ENCODE measurements at regions not wholly inside any gene's neighbourhood (a gene's known extent, or its start where the extent isn't known, plus 50 kb on each side); places are given as distances from the start of the nearest gene placed in this dataset.

DNA sequence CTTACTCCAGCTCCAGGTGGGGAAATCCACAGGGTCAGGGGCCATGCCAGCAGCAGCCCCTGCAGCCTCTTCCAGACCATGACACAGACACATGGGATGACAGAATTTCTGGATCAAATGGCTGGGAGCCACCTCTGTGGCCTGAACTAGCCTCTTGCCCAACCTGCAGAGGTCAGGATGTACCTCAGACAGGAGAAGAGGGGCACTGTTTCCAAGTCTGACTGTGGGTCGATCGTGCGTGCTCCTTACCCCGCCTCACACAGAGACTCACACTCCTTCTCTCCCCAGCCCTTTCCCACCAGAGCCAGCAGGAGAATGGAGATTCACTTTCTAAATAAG is 131.9 kb downstream of the FAM43A start:
- TF ChIP-seq, protein P1, sequence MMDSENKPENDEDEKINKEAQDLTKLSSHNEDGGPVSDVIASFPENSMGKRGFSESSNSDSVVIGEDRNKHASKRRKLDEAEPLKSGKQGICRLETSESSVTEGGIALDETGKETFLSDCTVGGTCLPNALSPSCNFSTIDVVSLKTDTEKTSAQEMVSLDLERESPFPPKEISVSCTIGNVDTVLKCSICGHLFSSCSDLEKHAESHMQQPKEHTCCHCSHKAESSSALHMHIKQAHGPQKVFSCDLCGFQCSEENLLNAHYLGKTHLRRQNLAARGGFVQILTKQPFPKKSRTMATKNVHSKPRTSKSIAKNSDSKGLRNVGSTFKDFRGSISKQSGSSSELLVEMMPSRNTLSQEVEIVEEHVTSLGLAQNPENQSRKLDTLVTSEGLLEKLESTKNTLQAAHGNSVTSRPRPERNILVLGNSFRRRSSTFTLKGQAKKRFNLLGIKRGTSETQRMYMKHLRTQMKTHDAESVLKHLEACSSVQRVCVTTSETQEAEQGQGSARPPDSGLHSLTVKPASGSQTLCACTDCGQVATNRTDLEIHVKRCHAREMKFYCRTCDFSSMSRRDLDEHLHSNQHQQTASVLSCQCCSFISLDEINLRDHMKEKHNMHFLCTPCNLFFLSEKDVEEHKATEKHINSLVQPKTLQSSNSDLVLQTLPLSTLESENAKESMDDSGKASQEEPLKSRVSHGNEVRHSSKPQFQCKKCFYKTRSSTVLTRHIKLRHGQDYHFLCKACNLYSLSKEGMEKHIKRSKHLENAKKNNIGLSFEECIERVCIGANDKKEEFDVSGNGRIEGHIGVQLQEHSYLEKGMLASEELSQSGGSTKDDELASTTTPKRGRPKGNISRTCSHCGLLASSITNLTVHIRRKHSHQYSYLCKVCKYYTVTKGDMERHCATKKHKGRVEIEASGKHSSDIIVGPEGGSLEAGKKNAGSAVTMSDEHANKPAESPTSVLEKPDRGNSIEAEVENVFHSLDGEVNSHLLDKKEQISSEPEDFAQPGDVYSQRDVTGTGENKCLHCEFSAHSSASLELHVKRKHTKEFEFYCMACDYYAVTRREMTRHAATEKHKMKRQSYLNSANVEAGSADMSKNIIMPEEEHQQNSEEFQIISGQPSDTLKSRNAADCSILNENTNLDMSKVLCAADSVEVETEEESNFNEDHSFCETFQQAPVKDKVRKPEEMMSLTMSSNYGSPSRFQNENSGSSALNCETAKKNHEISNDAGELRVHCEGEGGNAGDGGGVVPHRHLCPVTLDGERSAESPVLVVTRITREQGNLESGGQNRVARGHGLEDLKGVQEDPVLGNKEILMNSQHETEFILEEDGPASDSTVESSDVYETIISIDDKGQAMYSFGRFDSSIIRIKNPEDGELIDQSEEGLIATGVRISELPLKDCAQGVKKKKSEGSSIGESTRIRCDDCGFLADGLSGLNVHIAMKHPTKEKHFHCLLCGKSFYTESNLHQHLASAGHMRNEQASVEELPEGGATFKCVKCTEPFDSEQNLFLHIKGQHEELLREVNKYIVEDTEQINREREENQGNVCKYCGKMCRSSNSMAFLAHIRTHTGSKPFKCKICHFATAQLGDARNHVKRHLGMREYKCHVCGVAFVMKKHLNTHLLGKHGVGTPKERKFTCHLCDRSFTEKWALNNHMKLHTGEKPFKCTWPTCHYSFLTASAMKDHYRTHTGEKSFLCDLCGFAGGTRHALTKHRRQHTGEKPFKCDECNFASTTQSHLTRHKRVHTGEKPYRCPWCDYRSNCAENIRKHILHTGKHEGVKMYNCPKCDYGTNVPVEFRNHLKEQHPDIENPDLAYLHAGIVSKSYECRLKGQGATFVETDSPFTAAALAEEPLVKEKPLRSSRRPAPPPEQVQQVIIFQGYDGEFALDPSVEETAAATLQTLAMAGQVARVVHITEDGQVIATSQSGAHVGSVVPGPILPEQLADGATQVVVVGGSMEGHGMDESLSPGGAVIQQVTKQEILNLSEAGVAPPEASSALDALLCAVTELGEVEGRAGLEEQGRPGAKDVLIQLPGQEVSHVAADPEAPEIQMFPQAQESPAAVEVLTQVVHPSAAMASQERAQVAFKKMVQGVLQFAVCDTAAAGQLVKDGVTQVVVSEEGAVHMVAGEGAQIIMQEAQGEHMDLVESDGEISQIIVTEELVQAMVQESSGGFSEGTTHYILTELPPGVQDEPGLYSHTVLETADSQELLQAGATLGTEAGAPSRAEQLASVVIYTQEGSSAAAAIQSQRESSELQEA (CRISPR knock-in tag; IDR thresholded peaks at IDR 0.05; ENCODE audit: not compliant biosample characterization): no peak
- TF ChIP-seq KDM1A (CRISPR knock-in tag; IDR thresholded peaks at IDR 0.05): no peak
- TF ChIP-seq ZNF274 (CRISPR knock-in tag; IDR thresholded peaks at IDR 0.05): no peak
- TF ChIP-seq ZNF317 (CRISPR knock-in tag; IDR thresholded peaks at IDR 0.05): no peak
- TF ChIP-seq ZNF430 (CRISPR knock-in tag; IDR thresholded peaks at IDR 0.05): no peak
- TF ChIP-seq SOX6 (IDR thresholded peaks at IDR 0.05): no peak
- TF ChIP-seq SOX6 (CRISPR knock-in tag; IDR thresholded peaks at IDR 0.05): no peak
- TF ChIP-seq, protein P2, sequence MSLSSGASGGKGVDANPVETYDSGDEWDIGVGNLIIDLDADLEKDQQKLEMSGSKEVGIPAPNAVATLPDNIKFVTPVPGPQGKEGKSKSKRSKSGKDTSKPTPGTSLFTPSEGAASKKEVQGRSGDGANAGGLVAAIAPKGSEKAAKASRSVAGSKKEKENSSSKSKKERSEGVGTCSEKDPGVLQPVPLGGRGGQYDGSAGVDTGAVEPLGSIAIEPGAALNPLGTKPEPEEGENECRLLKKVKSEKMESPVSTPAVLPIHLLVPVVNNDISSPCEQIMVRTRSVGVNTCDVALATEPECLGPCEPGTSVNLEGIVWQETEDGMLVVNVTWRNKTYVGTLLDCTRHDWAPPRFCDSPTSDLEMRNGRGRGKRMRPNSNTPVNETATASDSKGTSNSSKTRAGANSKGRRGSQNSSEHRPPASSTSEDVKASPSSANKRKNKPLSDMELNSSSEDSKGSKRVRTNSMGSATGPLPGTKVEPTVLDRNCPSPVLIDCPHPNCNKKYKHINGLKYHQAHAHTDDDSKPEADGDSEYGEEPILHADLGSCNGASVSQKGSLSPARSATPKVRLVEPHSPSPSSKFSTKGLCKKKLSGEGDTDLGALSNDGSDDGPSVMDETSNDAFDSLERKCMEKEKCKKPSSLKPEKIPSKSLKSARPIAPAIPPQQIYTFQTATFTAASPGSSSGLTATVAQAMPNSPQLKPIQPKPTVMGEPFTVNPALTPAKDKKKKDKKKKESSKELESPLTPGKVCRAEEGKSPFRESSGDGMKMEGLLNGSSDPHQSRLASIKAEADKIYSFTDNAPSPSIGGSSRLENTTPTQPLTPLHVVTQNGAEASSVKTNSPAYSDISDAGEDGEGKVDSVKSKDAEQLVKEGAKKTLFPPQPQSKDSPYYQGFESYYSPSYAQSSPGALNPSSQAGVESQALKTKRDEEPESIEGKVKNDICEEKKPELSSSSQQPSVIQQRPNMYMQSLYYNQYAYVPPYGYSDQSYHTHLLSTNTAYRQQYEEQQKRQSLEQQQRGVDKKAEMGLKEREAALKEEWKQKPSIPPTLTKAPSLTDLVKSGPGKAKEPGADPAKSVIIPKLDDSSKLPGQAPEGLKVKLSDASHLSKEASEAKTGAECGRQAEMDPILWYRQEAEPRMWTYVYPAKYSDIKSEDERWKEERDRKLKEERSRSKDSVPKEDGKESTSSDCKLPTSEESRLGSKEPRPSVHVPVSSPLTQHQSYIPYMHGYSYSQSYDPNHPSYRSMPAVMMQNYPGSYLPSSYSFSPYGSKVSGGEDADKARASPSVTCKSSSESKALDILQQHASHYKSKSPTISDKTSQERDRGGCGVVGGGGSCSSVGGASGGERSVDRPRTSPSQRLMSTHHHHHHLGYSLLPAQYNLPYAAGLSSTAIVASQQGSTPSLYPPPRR (CRISPR knock-in tag; IDR thresholded peaks at IDR 0.05; ENCODE audit: borderline replicate concordance): no peak
- TF ChIP-seq CEBPB (IDR thresholded peaks at IDR 0.05; ENCODE audit: borderline replicate concordance, low read depth, low read length): no peak
- TF ChIP-seq, protein P3, sequence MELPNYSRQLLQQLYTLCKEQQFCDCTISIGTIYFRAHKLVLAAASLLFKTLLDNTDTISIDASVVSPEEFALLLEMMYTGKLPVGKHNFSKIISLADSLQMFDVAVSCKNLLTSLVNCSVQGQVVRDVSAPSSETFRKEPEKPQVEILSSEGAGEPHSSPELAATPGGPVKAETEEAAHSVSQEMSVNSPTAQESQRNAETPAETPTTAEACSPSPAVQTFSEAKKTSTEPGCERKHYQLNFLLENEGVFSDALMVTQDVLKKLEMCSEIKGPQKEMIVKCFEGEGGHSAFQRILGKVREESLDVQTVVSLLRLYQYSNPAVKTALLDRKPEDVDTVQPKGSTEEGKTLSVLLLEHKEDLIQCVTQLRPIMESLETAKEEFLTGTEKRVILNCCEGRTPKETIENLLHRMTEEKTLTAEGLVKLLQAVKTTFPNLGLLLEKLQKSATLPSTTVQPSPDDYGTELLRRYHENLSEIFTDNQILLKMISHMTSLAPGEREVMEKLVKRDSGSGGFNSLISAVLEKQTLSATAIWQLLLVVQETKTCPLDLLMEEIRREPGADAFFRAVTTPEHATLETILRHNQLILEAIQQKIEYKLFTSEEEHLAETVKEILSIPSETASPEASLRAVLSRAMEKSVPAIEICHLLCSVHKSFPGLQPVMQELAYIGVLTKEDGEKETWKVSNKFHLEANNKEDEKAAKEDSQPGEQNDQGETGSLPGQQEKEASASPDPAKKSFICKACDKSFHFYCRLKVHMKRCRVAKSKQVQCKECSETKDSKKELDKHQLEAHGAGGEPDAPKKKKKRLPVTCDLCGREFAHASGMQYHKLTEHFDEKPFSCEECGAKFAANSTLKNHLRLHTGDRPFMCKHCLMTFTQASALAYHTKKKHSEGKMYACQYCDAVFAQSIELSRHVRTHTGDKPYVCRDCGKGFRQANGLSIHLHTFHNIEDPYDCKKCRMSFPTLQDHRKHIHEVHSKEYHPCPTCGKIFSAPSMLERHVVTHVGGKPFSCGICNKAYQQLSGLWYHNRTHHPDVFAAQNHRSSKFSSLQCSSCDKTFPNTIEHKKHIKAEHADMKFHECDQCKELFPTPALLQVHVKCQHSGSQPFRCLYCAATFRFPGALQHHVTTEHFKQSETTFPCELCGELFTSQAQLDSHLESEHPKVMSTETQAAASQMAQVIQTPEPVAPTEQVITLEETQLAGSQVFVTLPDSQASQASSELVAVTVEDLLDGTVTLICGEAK (IDR thresholded peaks at IDR 0.05): no peak
- TF ChIP-seq, protein P3 (CRISPR knock-in tag; IDR thresholded peaks at IDR 0.05): no peak
- TF ChIP-seq ZNF841 (CRISPR knock-in tag; IDR thresholded peaks at IDR 0.05; ENCODE audit: borderline replicate concordance): no peak
- TF ChIP-seq KAT2B (IDR thresholded peaks at IDR 0.05; ENCODE audit: borderline replicate concordance, low read depth, low read length): no peak
- TF ChIP-seq PAX8 (CRISPR knock-in tag; IDR thresholded peaks at IDR 0.05; ENCODE audit: borderline replicate concordance): no peak
